IPS-NIHi7 (cell line): ENCODE measurements at regions not wholly inside any gene's neighbourhood (a gene's known extent, or its start where the extent isn't known, plus 50 kb on each side); places are given as distances from the start of the nearest gene placed in this dataset.

Experiments
- DNase-seq: peaks from one replicate; pipeline ENCODE4 v3.0.0; 2012; ENCODE audit warnings: mixed read lengths; ENCODE audit errors: extremely low spot score

GRCh38 chr6:169893624-169894023, 142.2 kb downstream of the ERMARD start:
- no peak for DNase-seq

DNA sequence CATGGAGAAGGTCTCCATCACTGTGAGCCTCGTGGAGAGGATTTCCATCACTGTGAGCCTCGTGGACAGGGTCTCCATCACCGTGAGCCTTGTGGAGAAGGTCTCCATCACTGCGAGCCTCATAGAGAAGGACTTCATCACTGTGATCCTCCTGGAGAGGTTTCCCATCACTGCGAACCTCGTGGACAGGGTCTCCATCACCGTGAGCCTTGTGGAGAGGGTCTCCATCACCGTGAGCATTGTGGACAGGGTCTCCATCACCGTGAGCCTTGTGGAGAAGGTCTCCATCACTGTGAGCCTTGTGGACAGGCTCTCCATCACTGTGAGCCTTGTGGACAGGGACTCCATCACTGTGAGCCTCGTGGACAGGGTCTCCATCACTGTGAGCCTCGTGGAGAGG, 140.4 kb downstream of the ERMARD start:
- DNase-seq, result no peak

DNA sequence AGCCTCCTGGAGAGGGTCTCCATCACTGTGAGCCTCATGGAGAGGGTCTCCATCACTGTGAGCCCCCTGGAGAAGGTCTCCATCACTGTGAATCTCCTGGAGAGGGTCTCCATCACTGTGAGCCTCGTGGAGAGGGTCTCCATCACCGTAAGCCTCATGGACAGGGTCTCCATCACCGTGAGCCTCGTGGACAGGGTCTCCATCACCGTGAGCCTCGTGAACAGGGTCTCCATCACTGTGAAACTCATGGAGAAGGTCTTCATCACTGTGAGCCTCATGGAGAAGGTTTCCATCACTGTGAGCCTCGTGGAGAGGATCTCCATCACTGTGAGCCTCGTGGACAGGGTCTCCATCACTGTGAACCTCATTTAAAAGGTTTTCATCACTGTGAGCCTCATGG, 140.0 kb downstream of the ERMARD start:
- no peak for DNase-seq

GRCh38 chr6:169890901-169891300, 139.5 kb downstream of the ERMARD start:
- no peak for DNase-seq

DNA sequence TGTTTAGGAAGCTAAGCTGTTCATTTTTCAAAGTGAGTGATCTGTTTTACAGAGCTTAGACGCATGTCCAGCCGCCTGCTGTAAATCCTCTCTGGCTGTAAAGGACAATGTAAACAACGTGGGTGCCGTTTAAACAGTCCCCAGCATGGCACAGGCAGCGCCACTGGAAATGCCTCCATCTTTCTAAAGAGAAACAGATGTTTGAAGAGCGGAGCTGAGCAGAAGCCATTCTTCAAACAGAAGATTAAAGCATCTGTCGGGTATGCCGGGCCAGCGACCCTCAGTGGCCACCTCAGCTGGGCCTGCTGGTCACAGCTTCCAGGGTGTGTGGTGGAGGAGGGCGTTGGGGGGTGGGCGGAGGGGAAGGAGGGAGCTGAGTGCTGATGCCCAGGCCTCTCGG, 138.6 kb downstream of the ERMARD start:
- no peak for DNase-seq

DNA sequence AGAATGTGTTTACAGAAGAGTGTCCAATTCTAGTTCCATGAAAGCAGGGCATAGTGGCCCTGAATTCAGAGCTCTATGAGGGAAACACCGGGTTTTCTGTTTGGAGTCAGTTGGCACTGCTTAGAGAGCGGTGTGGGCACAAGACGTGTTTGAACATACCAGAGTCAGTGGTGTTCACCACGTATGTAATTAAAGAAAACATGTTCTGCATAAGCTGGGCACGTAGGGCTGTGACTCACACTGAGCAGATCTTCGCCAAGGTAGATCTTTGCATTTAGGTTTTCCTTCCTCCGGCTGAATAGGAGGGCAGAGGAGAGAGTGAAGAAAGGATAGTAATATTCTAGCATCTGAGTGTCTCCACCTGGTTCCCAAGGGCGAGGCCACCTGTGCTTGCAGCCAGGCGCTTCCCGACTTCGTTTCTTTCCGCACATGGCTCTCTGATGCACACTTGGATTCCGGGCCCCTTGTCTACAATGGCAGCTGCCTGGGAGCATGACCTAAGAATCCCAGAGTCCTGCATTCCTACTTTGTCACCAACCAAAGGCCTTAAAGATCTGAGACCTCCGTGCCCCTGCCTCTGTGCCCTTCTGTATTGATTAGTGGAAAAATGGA, 136.2 kb downstream of the ERMARD start:
- DNase-seq, result peak; percentile 2

GRCh38 chr6:169886631-169887227, 135.3 kb downstream of the ERMARD start:
- DNase-seq, result peak; percentile 7

GRCh38 chr6:169885831-169886230, 134.4 kb downstream of the ERMARD start:
- no peak for DNase-seq

- no peak for DNase-seq
Observed at GRCh38 chr6:169885131-169885530, 133.7 kb downstream of the ERMARD start.

DNA sequence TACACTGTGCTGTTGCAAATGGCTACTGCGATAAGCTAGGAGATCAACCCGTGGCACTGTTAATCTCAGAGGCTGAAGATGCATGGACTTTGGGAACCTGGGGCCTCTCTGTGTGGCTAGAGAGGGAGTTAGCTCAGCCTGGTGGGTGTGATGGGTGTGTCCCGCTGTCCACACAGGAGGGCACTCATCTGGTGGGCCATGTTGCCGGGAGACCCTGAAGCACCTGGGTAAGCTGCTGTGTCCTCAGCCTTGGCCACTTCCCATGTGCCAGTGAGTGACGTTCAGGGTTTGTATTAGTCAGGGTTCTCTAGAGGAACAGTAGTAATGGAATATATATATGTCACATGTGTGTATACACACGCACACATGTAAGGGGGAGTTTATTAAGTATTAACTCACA, 132.7 kb downstream of the ERMARD start:
- DNase-seq, result peak; percentile 5

GRCh38 chr6:169883316-169883715, 131.9 kb downstream of the ERMARD start:
- peak; percentile 8 for DNase-seq

GRCh38 chr6:169881976-169882375, 130.6 kb downstream of the ERMARD start:
- DNase-seq, result peak; percentile 7

DNA sequence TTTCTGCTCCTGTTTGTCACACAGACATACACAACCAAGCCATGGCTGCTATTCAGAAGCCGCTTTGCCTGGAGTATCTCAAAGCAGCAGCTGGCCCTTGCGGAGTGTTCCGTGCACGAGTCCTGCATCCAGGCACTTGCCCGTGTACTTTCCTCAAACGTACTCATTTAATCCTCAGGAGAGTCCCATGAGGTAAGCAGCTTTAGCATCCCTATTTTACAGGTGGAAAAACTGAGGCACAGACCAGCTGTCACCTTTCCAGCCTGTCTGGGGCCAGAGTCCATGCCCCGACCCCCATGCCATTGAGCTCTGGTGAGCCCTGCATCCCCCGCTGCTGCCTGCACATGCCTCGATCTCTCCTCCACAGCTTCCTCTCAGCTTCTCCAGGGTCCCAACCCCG, 130.0 kb downstream of the ERMARD start:
- DNase-seq, result peak; percentile 4

DNA sequence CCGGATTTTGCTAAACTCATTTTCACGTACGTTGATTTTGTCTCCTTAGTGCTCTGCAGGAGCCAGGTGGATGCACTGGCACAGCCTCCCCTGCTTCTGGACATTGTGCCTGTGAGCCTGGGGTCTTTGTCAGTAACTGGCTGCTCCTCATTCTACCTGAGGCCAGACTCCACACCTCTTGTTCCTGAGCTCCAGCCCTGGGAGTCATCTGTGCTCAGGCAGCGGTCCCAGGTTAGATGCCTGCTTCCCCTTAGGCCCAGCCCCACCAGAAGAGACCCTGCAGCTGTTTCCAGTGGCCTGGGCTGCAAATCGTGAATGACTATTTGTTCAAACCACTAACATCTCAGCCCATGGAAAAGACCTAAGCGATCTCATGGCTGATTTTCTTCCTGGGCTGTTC, 129.1 kb downstream of the ERMARD start:
- peak; percentile 5 for DNase-seq

DNA sequence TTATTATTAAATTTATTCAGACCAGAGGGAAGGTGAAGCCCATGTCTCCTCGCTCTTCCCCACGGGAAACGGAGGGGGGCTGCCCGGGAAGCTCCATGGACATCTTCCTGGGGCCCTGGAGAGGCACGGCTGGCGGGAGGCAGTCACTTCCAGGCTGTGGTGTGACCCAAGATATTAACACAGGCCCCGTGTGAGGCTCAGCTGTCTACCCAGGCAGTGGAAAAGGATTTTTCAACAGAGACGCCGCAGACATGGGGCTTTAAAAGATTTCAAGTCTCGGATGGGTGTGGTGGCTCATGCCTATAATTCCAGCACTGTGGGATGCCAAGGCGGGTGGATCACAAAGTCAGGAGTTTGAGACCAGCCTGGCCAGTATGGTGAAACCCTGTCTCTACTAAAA, 117.9 kb downstream of the ERMARD start:
- DNase-seq, result peak; percentile 8

DNA sequence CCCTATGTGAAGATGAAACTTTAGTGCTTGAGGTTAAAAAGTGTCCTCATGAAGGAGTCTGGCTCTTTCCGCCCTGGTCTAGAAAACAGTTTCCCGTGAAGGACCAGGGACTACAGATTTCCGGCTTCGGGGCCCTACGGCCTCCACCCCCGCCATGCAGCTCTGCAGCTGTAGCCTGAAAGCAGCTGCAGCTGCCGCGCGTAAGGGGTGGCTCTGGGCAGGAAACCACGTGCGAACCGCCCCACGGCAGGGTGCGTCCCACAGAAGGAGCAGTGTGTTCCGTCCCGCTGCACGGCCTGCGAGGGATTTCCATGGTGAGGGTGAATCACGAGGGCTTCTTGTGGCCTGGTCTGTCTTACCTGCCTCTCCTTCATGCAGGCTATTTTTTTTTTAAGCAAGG, 117.0 kb downstream of the ERMARD start:
- DNase-seq, result peak; percentile 20

- peak; percentile 5 for DNase-seq
Observed at GRCh38 chr6:169867751-169868191, 116.3 kb downstream of the ERMARD start.

DNA sequence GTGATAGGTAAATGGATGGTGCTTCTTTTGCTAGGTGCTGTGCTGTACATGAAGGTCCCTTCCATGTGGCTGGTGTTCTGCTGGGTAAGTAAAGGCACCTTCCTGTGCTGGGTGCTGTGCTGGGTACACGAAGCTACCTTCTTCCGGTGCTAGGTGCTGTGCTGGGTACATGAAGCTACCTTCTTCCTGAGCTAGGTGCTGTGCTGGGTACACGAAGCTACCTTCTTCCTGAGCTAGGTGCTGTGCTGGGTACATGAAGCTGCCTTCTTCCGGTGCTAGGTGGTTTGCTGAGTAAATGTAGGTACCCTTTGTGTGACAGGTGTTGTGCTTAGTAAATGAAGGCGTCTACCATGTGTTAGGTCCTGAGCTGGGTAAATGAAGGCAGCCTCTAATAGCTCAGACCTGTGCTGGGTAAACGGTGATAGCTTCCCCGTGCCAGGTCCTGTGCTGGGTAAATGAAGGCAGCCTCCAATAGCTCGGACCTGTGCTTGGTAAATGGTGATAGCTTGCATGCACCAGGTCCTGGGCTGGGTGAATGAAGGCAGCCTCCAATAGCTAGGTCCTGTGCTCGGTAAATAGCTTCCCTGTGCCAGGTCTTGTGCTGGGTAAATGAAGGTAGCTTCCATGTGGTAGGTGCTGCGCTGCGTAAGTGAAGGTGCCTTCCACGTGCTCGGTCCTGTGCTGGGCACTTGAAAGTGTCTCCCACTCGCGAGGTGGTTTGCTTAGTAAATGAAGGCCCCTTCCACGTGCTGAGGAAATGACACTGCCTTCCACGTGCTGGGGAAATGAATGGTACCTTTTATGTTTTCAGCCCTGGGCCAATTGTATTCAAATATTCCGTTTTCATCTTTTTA, 115.5 kb downstream of the ERMARD start:
- peak; percentile 4 for DNase-seq

DNA sequence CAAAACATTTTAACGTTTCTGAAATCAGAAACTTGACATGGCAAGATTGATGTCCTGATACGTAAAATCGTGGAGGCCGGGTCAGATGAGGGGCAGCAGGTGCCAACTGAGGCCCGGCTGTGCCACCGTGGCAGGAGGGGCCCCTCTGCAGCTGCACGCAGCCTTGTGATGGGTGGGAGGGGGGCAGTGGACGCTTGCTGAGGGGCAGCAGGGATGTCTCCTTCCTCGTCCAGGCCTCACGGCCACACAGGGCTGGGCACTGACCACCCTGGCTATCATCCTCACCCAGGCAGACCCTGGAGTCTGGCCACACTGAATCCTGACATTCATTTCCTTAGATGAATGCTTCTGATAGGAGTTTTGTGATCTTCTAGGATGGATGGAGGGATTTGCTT, 114.7 kb downstream of the ERMARD start:
- DNase-seq, result peak; percentile 4

GRCh38 chr6:169865346-169866139, 114.1 kb downstream of the ERMARD start:
- peak; percentile 5 for DNase-seq

- DNase-seq, result peak; percentile 9
Observed at GRCh38 chr6:169864148-169865020, 113.0 kb downstream of the ERMARD start.
